Neural cell (in vitro differentiated cells): ENCODE measurements at regions not wholly inside any gene's neighbourhood (a gene's known extent, or its start where the extent isn't known, plus 50 kb on each side); places are given as distances from the start of the nearest gene placed in this dataset.

Experiments
- H2AFZ ChIP-seq: fragments of 200-600, 300-800 bp; sonication (generic), shearing (Covaris generic); 2 replicates; pipeline ENCODE4 v1.6.0; 2014; ENCODE audit warnings: low read depth, mild to moderate bottlenecking, antibody characterized with exemption, low read length, moderate library complexity
- H3F3A ChIP-seq: fragments of 200-600 bp; shearing (Covaris generic); 2 replicates; pipeline ENCODE4 v1.6.1; 2016; ENCODE audit warnings: mild to moderate bottlenecking, moderate library complexity, mixed read lengths, antibody characterized with exemption, low read length; ENCODE audit not compliant: insufficient read depth, poor library complexity, severe bottlenecking
- H3K27ac ChIP-seq: fragments of 200-600, 300-800 bp; sonication (generic), shearing (Covaris generic); 2 replicates; pipeline ENCODE4 v1.5.1; 2014; ENCODE audit warnings: mild to moderate bottlenecking, low read length, moderate library complexity
- H3K27me3 ChIP-seq: fragments of 300-800, 200-600 bp; sonication (generic), shearing (Covaris generic); 2 replicates; pipeline ENCODE4 v1.6.0; 2014; ENCODE audit warnings: mild to moderate bottlenecking, low read depth, low read length, moderate library complexity; ENCODE audit not compliant: insufficient read depth
- H3K36me3 ChIP-seq: fragments of 300-800, 200-600 bp; sonication (generic), shearing (Covaris generic); 2 replicates; pipeline ENCODE4 v1.5.1; 2014; ENCODE audit warnings: mild to moderate bottlenecking, antibody characterized with exemption, low read length, moderate library complexity; ENCODE audit not compliant: insufficient read depth
- H3K4me2 ChIP-seq: fragments of 300-800, 200-600 bp; sonication (generic), shearing (Covaris generic); 2 replicates; pipeline ENCODE4 v1.6.0; 2014; ENCODE audit warnings: mild to moderate bottlenecking, low read length
- H3K4me3 ChIP-seq: fragments of 300-800, 200-600 bp; sonication (generic), shearing (Covaris generic); 2 replicates; pipeline ENCODE4 v1.5.1; 2014; ENCODE audit warnings: mild to moderate bottlenecking, low read length, moderate library complexity
- H3K79me2 ChIP-seq: fragments of 200-600 bp; shearing (Covaris generic); replicated peaks from 2 replicates; pipeline ENCODE4 v1.6.0; 2014; ENCODE audit warnings: mild to moderate bottlenecking, low read length, moderate library complexity; ENCODE audit not compliant: insufficient read depth
- H3K9ac ChIP-seq: fragments of 300-800, 200-600 bp; sonication (generic), shearing (Covaris generic); 2 replicates; pipeline ENCODE4 v1.6.1; 2016; ENCODE audit warnings: mild to moderate bottlenecking, low read length, mixed read lengths
- H3K9me2 ChIP-seq: fragments of 200-600 bp; shearing (Covaris generic); 2 replicates; pipeline ENCODE4 v1.6.1; 2016; ENCODE audit warnings: mild to moderate bottlenecking, low read length, mixed read lengths; ENCODE audit not compliant: insufficient read depth
- H3K9me3 ChIP-seq: fragments of 200-600, 300-800 bp; sonication (generic), shearing (Covaris generic); 2 replicates; pipeline ENCODE4 v1.6.1; 2016; ENCODE audit warnings: mild to moderate bottlenecking, mixed run types, low read length, moderate library complexity, mixed read lengths
- H4K20me1 ChIP-seq: fragments of 200-600 bp; shearing (Covaris generic); 2 replicates; pipeline ENCODE4 v1.6.1; 2016; ENCODE audit warnings: mild to moderate bottlenecking, mixed run types; ENCODE audit not compliant: insufficient read depth
- CTCF ChIP-seq: fragments of 450-650 bp; IDR thresholded peaks from 2 replicates; pipeline ENCODE4 v1.5.1; 2014; ENCODE audit warnings: antibody characterized with exemption, mild to moderate bottlenecking, moderate library complexity; ENCODE audit not compliant: poor library complexity, severe bottlenecking
- EP300 ChIP-seq: fragments of 450-650 bp; conservative IDR thresholded peaks from 2 replicates; pipeline ENCODE4 v1.6.1; 2014; ENCODE audit warnings: antibody characterized with exemption, mild to moderate bottlenecking, moderate library complexity; ENCODE audit not compliant: poor library complexity, severe bottlenecking
- EZH2 ChIP-seq: fragments of 200-600, 300-800 bp; shearing (Covaris generic), sonication (generic); IDR thresholded peaks from 2 replicates; pipeline ENCODE4 v1.6.1; 2014; ENCODE audit warnings: antibody characterized with exemption, low read length, borderline replicate concordance, mild to moderate bottlenecking; ENCODE audit not compliant: insufficient read depth, poor library complexity, severe bottlenecking
- MXI1 ChIP-seq: fragments of 450-650 bp; conservative IDR thresholded peaks from 2 replicates; pipeline ENCODE4 v1.6.1; 2014; ENCODE audit warnings: antibody characterized with exemption, mild to moderate bottlenecking; ENCODE audit not compliant: poor library complexity, severe bottlenecking
- POLR2AphosphoS5 ChIP-seq: IDR thresholded peaks from 2 replicates; pipeline ENCODE4 v1.6.1; 2012
- RAD21 ChIP-seq: fragments of 450-650 bp; conservative IDR thresholded peaks from 2 replicates; pipeline ENCODE4 v1.6.1; 2014; ENCODE audit warnings: antibody characterized with exemption, mild to moderate bottlenecking, moderate library complexity
- REST ChIP-seq: IDR thresholded peaks from 2 replicates; pipeline ENCODE4 v1.6.1; 2012; ENCODE audit warnings: borderline replicate concordance
- SMC3 ChIP-seq: fragments of 450-650 bp; conservative IDR thresholded peaks from 2 replicates; pipeline ENCODE4 v1.6.1; 2014; ENCODE audit warnings: antibody characterized with exemption, mild to moderate bottlenecking, moderate library complexity; ENCODE audit not compliant: poor library complexity
- TAF1 ChIP-seq: IDR thresholded peaks from 2 replicates; pipeline ENCODE4 v1.6.1; 2012; ENCODE audit warnings: low read depth

GRCh38 chr18:73829146-73829545, 318.5 kb downstream of the FBXO15 start:
- no peaks in the 10 kb centered on the region for H3K79me2 ChIP-seq
- H2AFZ ChIP-seq, result no peak overlapping the region
- no peaks in the 10 kb centered on the region for H3K9me2 ChIP-seq
- TF ChIP-seq EZH2, result no peak
- TF ChIP-seq CTCF, result no peak
- TF ChIP-seq TAF1, result no peak
- no peak for TF ChIP-seq SMC3
- no peak for TF ChIP-seq REST
- no peak for TF ChIP-seq MXI1
- no peak for TF ChIP-seq RAD21
- no peak for TF ChIP-seq EP300
- TF ChIP-seq POLR2AphosphoS5, result no peak
- H3K4me3 ChIP-seq, result no peak overlapping the region
- no peaks in the 10 kb centered on the region for H3F3A ChIP-seq
- no peak overlapping the region for H3K27ac ChIP-seq
- no peak overlapping the region for H3K9ac ChIP-seq
- no peaks in the 10 kb centered on the region for H3K27me3 ChIP-seq
- H3K9me3 ChIP-seq, result peaks cover 2% of the 10 kb centered on the region
- H4K20me1 ChIP-seq, result no peaks in the 10 kb centered on the region
- no peak overlapping the region for H3K4me2 ChIP-seq
- H3K36me3 ChIP-seq, result no peaks in the 10 kb centered on the region

- H3K4me2 ChIP-seq, result no peak overlapping the region
- no peaks in the 10 kb centered on the region for H3K79me2 ChIP-seq
- no peaks in the 10 kb centered on the region for H3K36me3 ChIP-seq
- TF ChIP-seq EZH2 (no peak), CTCF (no peak), TAF1 (no peak), MXI1 (no peak), REST (no peak), EP300 (no peak), POLR2AphosphoS5 (no peak), RAD21 (no peak), SMC3 (no peak)
- no peaks in the 10 kb centered on the region for H3K9me2 ChIP-seq
- H3K9me3 ChIP-seq, result peaks cover 2% of the 10 kb centered on the region
- H3K4me3 ChIP-seq, result no peak overlapping the region
- no peak overlapping the region for H3K27ac ChIP-seq
- no peaks in the 10 kb centered on the region for H3F3A ChIP-seq
- H3K9ac ChIP-seq, result no peak overlapping the region
- no peak overlapping the region for H2AFZ ChIP-seq
- H3K27me3 ChIP-seq, result no peaks in the 10 kb centered on the region
- no peaks in the 10 kb centered on the region for H4K20me1 ChIP-seq
Measured at GRCh38 chr18:73827801-73828200, 319.8 kb downstream of the FBXO15 start.
